GM12875 (cell line): ENCODE measurements at regions not wholly inside any gene's neighbourhood (a gene's known extent, or its start where the extent isn't known, plus 50 kb on each side); places are given as distances from the start of the nearest gene placed in this dataset.

ENCODE experiments used
- H3K4me3 ChIP-seq: one replicate; pipeline ENCODE4 v1.5.1; 2011; ENCODE audit warnings: low read depth, low read length, control low read depth
- TF ChIP-seq, protein P1 (sequence below): IDR thresholded peaks from 2 replicates; pipeline ENCODE4 v1.5.1; 2011; ENCODE audit warnings: low read depth, mild to moderate bottlenecking, control low read depth, inconsistent platforms, low read length, moderate library complexity, borderline replicate concordance; ENCODE audit not compliant: insufficient read depth

DNA sequence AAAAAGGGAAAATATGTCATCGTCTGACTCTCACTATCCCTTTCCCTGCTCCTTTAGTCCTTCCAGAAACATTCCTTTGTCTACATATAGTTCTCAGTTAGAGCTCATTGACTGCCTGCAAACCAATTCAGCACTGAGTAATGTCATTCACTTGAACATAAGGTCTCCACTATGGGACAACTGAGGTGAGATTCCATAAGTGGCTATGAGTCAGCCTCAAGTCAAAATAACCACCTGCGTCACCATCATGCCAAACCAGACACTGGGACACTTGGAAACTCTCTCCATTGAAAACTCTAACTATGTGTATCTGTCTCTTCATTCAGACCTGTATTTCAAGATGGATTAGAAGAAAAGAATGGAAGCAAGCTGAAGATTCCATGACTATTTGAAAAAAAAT lies 878.0 kb upstream of the PIK3C3 start:
- H3K4me3 ChIP-seq: no peak overlapping the region
- TF ChIP-seq, protein P1, sequence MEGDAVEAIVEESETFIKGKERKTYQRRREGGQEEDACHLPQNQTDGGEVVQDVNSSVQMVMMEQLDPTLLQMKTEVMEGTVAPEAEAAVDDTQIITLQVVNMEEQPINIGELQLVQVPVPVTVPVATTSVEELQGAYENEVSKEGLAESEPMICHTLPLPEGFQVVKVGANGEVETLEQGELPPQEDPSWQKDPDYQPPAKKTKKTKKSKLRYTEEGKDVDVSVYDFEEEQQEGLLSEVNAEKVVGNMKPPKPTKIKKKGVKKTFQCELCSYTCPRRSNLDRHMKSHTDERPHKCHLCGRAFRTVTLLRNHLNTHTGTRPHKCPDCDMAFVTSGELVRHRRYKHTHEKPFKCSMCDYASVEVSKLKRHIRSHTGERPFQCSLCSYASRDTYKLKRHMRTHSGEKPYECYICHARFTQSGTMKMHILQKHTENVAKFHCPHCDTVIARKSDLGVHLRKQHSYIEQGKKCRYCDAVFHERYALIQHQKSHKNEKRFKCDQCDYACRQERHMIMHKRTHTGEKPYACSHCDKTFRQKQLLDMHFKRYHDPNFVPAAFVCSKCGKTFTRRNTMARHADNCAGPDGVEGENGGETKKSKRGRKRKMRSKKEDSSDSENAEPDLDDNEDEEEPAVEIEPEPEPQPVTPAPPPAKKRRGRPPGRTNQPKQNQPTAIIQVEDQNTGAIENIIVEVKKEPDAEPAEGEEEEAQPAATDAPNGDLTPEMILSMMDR: no peak

DNA sequence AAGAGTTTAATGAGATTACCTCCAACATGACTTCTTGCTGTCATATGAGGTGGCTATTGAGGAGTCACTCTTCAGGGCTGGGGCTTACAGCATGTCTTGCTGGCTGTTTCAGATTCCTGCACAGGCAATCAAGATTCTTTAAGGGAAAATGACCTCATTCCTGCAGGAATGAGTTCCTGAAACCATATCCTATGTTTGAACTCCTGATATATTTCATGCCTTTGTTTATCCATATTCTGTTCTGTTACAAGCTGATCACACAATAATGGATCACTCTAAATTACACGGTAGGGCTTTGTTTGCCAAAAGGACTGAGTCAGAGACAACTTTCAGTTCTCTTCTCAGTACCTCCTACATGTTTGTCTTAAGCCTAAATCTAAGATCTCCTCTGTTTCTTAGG lies 879.8 kb upstream of the PIK3C3 start:
- TF ChIP-seq, protein P1: no peak
- no peak overlapping the region for H3K4me3 ChIP-seq

DNA sequence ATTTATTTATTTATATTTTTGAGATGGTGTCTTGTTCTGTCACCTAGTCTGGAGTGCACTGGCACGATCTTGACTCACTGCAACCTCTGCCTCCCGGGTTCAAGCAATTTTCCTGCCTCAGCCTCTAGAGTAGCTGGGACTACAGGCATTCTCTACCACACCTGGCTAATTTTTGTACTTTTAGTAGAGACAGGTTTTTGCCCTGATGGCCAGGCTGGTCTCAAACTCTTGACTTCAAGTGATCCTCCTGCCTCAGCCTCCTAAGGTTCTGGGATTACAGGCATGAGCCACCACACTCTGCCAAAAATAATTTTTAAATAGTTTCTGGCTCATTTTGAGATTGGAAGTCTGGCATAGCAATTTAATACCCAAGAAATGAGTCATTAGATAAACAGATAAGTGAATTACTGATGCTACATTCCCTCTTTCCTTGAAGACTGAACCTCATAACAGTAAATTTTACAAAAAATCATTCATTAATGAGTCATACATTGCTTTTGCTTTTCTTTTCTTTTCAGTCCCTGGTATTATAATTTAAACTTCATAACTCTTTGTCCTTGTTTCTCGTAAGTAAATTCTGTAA lies 881.6 kb upstream of the PIK3C3 start:
- H3K4me3 ChIP-seq: no peak overlapping the region
- TF ChIP-seq, protein P1: no peak

DNA sequence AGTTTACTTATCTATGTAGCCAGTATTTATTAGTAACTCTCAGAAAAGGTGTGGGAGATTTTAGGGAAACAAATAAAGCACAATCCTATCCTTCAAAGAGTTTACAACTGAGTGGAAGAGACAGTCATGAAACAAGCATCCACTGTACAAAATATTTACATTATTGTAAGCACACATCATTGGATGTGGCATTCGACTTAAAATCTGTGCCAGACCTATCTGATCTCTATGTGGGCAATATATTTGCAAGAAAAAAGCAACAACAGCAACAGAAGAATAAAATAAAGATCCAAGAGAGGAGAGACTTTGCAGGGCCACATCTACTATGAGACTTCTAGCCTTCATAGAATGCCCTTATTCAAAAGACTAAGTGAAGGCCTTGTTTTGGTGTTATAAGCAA lies 882.1 kb upstream of the PIK3C3 start:
- H3K4me3 ChIP-seq: no peak overlapping the region
- TF ChIP-seq, protein P1: no peak

DNA sequence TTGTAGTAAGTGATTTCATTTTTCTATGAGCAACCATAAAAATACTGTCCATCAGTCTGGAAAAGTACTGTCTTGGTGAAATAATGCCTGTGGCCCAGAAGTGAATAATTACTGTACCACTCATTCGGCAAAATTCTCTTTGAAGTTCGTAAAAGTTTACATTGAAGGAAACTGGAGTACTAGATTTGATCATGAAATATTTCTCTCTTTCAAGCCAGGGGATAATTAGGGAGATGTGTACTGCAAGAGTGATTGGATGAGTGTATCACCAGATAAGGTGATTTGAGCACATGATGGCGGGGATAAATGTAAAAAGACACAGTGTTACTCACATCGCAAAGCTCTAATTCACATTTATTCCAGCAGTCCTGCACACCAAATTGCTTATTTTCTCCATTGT lies 883.2 kb upstream of the PIK3C3 start:
- no peak overlapping the region for H3K4me3 ChIP-seq
- TF ChIP-seq, protein P1: no peak

DNA sequence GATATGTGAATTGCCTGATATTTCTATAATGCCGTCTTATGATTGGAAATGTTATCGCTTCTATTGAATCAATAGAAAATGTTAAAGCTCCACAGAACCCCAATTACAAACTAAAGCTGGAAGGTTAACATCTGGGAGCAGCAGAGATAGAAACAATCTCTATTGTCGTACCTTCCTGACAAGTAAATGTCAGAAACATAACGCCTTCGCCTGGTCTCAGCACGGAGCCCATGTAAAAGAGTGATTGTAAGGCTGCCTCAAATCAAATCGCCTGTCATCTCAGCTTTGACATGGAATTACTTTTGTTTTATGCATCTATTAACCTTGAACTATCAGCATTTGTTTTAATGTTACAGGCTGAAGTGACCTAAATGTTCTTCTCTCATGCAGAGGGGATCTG lies 885.9 kb upstream of the PIK3C3 start:
- TF ChIP-seq, protein P1: no peak
- H3K4me3 ChIP-seq: no peak overlapping the region

DNA sequence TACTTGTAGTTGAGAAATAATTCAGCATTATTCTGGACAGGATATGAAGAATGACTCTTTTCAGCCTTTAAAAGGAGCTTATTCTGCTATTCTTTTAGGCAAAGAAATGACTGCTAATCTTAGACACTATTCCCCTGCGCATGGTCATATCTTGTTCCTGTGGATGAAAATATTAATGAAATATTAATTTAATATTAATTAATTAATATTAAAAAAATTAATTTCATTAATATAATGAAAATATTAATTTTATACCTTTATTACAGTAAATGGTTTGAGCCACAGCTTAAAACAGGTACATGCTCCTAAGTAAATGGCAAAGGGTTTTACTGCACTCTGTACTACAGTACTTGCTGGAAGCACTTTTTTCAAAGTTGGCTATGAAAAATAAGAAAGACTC lies 890.1 kb upstream of the PIK3C3 start:
- TF ChIP-seq, protein P1: no peak

More for the DNA sequence above, 890.1 kb upstream of the PIK3C3 start:
- H3K4me3 ChIP-seq: no peak overlapping the region
